OCI-LY7 (cell line): ENCODE measurements at regions not wholly inside any gene's neighbourhood (a gene's known extent, or its start where the extent isn't known, plus 50 kb on each side); places are given as distances from the start of the nearest gene placed in this dataset.
"Not testable (repeated sequence)": the region's sequence is repeated elsewhere in the genome, so short reads cannot be mapped to it uniquely, and the experiment has no call there.

ENCODE experiments used
- BruUV-seq: library from RNA; stranded (reverse); fragments of 400-500 nt; replicated peaks from 2 replicates; lab custom pipeline; 2021; lab: Mats Ljungman, UMichigan
- CTCF ChIA-PET: fragments of 300-600 bp; sonication (Branson Sonifier 250); formaldehyde crosslinking; loops from one replicate; lab custom pipeline; 2022; ENCODE audit warnings: antibody characterized with exemption; ENCODE audit not compliant: unreplicated experiment; lab: Charles Lee
- POLR2A ChIA-PET: fragments of 300-600 bp; sonication (Branson Sonifier 250); formaldehyde crosslinking; loops from one replicate; lab custom pipeline; 2022; ENCODE audit warnings: antibody characterized with exemption; lab: Charles Lee
- DNase-seq: peaks from one replicate; pipeline ENCODE4 v3.0.0-alpha.2; 2015; ENCODE audit warnings: low spot score
- H2AFZ ChIP-seq: fragments of 200-600 bp; sonication (generic), shearing (Covaris generic); 2 replicates; pipeline ENCODE4 v1.6.1; 2014; ENCODE audit warnings: mild to moderate bottlenecking, antibody characterized with exemption, low read length, moderate library complexity
- H3K27ac ChIP-seq: fragments of 200-600 bp; sonication (generic); 2 replicates; pipeline ENCODE4 v1.5.1; 2014; ENCODE audit warnings: mixed run types, low read depth, mild to moderate bottlenecking, moderate library complexity, low read length, inconsistent platforms; ENCODE audit not compliant: poor library complexity, severe bottlenecking
- H3K36me3 ChIP-seq: fragments of 200-600 bp; sonication (generic); 2 replicates; pipeline ENCODE4 v1.6.1; 2014; ENCODE audit warnings: mild to moderate bottlenecking, antibody characterized with exemption, low read length, moderate library complexity, mixed read lengths; ENCODE audit not compliant: insufficient read depth
- H3K4me1 ChIP-seq: fragments of 200-600 bp; sonication (generic); 2 replicates; pipeline ENCODE4 v1.5.1; 2014; ENCODE audit warnings: mild to moderate bottlenecking, low read length; ENCODE audit not compliant: insufficient read depth, poor library complexity, severe bottlenecking
- H3K4me2 ChIP-seq: fragments of 200-600 bp; sonication (generic); 2 replicates; pipeline ENCODE4 v1.6.1; 2014; ENCODE audit warnings: mild to moderate bottlenecking, low read length
- H3K4me3 ChIP-seq: fragments of 200-600 bp; sonication (generic); 2 replicates; pipeline ENCODE4 v1.5.1; 2014; ENCODE audit warnings: mild to moderate bottlenecking, low read depth, low read length; ENCODE audit not compliant: poor library complexity, severe bottlenecking
- H3K79me2 ChIP-seq: fragments of 200-600 bp; sonication (generic); 2 replicates; pipeline ENCODE4 v1.6.1; 2016; ENCODE audit warnings: low read depth, mild to moderate bottlenecking, low read length, moderate library complexity, mixed read lengths; ENCODE audit not compliant: insufficient read depth
- H3K9me2 ChIP-seq: fragments of 200-600 bp; sonication (generic); 2 replicates; pipeline ENCODE4 v1.6.1; 2016; ENCODE audit warnings: mild to moderate bottlenecking, low read length, mixed read lengths; ENCODE audit not compliant: insufficient read depth
- H3K9me3 ChIP-seq: fragments of 200-600 bp; sonication (generic); 2 replicates; pipeline ENCODE4 v1.6.1; 2014; ENCODE audit warnings: mild to moderate bottlenecking, mixed run types, low read length, mixed read lengths
- H4K20me1 ChIP-seq: fragments of 200-600 bp; sonication (generic); 2 replicates; pipeline ENCODE4 v1.6.1; 2014; ENCODE audit warnings: mild to moderate bottlenecking, antibody characterized with exemption, low read length, moderate library complexity, mixed read lengths; ENCODE audit not compliant: insufficient read depth
- EZH2phosphoT487 ChIP-seq: fragments of 200-600 bp; sonication (generic); IDR thresholded peaks from 2 replicates; pipeline ENCODE4 v1.6.1; 2018; ENCODE audit warnings: low read depth, borderline replicate concordance, mild to moderate bottlenecking, mixed run types, antibody characterized with exemption, low read length, moderate library complexity, mixed read lengths
- intact Hi-C: fragments of 100-400 bp; cut with micrococcal nuclease; formaldehyde crosslinking; loops from one replicate; pipeline ENCODE4 v1.10.0; 2022; ENCODE audit not compliant: unreplicated experiment
- TF ChIP-seq, protein P1 (sequence below): fragments of 200-600 bp; sonication (generic); conservative IDR thresholded peaks from 2 replicates; pipeline ENCODE4 v1.5.1; 2014; ENCODE audit warnings: mild to moderate bottlenecking, antibody characterized with exemption, low read length, moderate library complexity, mixed read lengths

GRCh38 chr12:73136386-73136785 is 864.2 kb downstream of the TRHDE start:
- intact Hi-C loops, result no loop called here
- no peak for DNase-seq

GRCh38 chr12:73139642-73140041 is 867.5 kb downstream of the TRHDE start:
- CTCF ChIA-PET, H3K4me1 ChIP-seq, H3K36me3 ChIP-seq, H2AFZ ChIP-seq, H3K4me2 ChIP-seq, intact Hi-C loops, H4K20me1 ChIP-seq, H3K9me3 ChIP-seq, H3K4me3 ChIP-seq, H3K9me2 ChIP-seq, POLR2A ChIA-PET, BruUV-seq, DNase-seq, H3K79me2 ChIP-seq, H3K27ac ChIP-seq: not testable (repeated sequence)

More at GRCh38 chr12:73136386-73136785, 864.2 kb downstream of the TRHDE start:
- no TSS peak for BruUV-seq
- TF ChIP-seq, protein P1, sequence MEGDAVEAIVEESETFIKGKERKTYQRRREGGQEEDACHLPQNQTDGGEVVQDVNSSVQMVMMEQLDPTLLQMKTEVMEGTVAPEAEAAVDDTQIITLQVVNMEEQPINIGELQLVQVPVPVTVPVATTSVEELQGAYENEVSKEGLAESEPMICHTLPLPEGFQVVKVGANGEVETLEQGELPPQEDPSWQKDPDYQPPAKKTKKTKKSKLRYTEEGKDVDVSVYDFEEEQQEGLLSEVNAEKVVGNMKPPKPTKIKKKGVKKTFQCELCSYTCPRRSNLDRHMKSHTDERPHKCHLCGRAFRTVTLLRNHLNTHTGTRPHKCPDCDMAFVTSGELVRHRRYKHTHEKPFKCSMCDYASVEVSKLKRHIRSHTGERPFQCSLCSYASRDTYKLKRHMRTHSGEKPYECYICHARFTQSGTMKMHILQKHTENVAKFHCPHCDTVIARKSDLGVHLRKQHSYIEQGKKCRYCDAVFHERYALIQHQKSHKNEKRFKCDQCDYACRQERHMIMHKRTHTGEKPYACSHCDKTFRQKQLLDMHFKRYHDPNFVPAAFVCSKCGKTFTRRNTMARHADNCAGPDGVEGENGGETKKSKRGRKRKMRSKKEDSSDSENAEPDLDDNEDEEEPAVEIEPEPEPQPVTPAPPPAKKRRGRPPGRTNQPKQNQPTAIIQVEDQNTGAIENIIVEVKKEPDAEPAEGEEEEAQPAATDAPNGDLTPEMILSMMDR, result no peak
- TF ChIP-seq EZH2phosphoT487, result no peak
- POLR2A ChIA-PET, result interaction anchor here (1.4 kb wide), 1 partner anchor 12 kb away, joined by 3 read pairs; no protein-coding TSS in a partner anchor
- Histone ChIP-seq H2AFZ (no peak overlapping the region), H3K4me1 (no peaks in the 10 kb centered on the region), H3K9me3 (no peaks in the 10 kb centered on the region), H3K9me2 (no peaks in the 10 kb centered on the region), H3K4me3 (no peak overlapping the region), H3K27ac (no peak overlapping the region), H3K36me3 (no peaks in the 10 kb centered on the region), H4K20me1 (no peaks in the 10 kb centered on the region), H3K4me2 (no peak overlapping the region), H3K79me2 (no peaks in the 10 kb centered on the region)
- CTCF ChIA-PET, result no interaction called here

GRCh38 chr12:73158341-73158740 is 886.2 kb downstream of the TRHDE start:
- Histone ChIP-seq H3K79me2 (no peaks in the 10 kb centered on the region), H2AFZ (no peak overlapping the region), H3K36me3 (no peaks in the 10 kb centered on the region), H3K4me1 (no peaks in the 10 kb centered on the region), H3K4me2 (no peak overlapping the region), H3K9me2 (no peaks in the 10 kb centered on the region), H3K9me3 (no peaks in the 10 kb centered on the region), H3K4me3 (no peak overlapping the region), H4K20me1 (no peaks in the 10 kb centered on the region), H3K27ac (no peak overlapping the region)
- intact Hi-C loops, result no loop called here
- ChIA-PET CTCF (no interaction called here), POLR2A (no interaction called here)
- no peak for DNase-seq
- TF ChIP-seq EZH2phosphoT487, result no peak
- no TSS peak for BruUV-seq

- intact Hi-C loops, result no loop called here
- Histone ChIP-seq H3K4me2 (no peak overlapping the region), H3K79me2 (no peaks in the 10 kb centered on the region), H2AFZ (no peak overlapping the region), H3K36me3 (no peaks in the 10 kb centered on the region), H3K9me2 (no peaks in the 10 kb centered on the region), H4K20me1 (no peaks in the 10 kb centered on the region), H3K4me1 (no peaks in the 10 kb centered on the region), H3K27ac (no peak overlapping the region), H3K9me3 (no peaks in the 10 kb centered on the region), H3K4me3 (no peak overlapping the region)
- BruUV-seq, result no TSS peak
- ChIA-PET POLR2A (no interaction called here), CTCF (no interaction called here)
- DNase-seq, result no peak
- TF ChIP-seq, protein P1, result no peak
- no peak for TF ChIP-seq EZH2phosphoT487
Measured at GRCh38 chr12:73159954-73160353, 887.8 kb downstream of the TRHDE start.
